Putamen (tissue), 1 donor: ENCODE measurements at regions not wholly inside any gene's neighbourhood (a gene's known extent, or its start where the extent isn't known, plus 50 kb on each side); places are given as distances from the start of the nearest gene placed in this dataset.

Experiments used
- DNase-seq: peaks from one replicate; pipeline ENCODE4 v3.0.0-alpha.2; 2016; ENCODE audit warnings: low spot score

GRCh38 chr3:153658136-153658535 lies 463.1 kb upstream of the ARHGEF26 start:
- DNase-seq, result peak; percentile 5

DNA sequence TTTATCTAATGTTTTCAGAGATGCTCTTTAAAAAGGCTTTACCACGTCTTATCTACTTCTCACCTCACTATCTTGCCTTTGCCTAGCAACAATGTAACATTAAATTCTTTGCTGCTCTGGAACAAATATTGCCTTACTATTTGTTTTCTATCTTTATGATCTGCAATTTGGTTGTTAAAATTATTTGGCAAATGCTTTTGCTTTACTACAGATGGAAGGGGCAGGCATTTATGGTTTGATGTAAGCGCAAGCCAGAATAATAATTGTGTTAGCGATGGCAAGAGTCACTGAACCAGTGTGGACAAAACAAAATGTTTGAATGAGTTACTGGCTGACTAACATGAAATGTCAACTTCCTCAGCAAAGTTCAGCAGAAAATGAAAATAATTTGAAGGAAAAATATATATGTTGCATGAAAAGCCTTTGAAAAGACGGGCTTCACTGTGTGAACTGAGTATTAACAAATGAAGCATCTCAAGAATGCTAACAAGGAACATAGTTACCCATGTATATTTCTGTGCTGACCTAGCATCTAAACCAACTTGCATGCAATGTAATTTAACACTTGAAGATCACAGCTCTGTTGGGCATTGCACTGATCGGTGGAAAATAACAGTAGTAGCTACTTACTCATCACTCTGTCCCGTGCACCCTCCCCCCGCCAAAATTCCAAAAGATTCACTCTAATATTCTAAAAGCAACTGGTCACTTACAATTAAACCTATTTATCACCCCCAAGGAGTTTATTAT lies 454.0 kb upstream of the ARHGEF26 start:
- no peak for DNase-seq

DNA sequence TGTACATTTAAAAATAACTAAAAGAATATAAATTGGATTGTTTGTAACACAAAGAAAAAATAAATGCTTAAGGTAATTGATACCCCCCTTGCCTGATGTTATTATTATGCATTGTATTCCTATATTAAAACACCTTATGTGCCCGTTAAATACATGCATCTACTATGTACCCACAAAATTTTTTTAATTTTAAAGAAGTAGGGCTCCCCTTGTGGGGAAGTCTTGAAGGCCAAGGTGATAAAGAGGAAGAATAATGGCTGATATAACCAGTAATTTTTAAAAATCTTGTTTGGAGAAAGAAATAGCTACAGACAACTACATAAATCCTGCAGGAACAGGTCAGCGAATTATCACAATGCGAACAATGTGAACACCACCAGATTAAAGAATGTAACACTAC lies 451.7 kb upstream of the ARHGEF26 start:
- no peak for DNase-seq

- DNase-seq, result no peak
These were observed 450.6 kb upstream of the ARHGEF26 start for GRCh38 chr3:153670577-153670976.

- no peak for DNase-seq
These were observed 447.3 kb upstream of the ARHGEF26 start for GRCh38 chr3:153673853-153674252.

DNA sequence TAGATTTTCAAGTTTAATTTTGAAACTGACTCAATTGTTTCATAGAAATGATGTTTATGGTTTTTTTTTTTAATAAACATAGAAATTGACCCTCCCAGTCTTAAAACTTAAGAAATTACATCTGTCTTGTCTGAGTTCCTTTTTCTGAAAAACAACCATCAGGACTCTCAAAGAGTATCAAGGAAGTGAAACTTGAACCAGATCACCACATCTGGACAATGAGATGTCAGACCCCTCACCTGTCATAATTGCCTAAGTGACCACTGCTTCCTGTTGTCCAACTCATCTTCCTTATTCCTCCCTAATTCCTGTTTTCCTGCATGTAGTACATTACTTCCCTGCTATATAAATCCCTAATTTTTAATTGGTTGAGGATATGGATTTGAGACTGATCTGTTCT lies 441.5 kb upstream of the ARHGEF26 start:
- no peak for DNase-seq

GRCh38 chr3:153680526-153680925 lies 440.7 kb upstream of the ARHGEF26 start:
- DNase-seq, result no peak

DNA sequence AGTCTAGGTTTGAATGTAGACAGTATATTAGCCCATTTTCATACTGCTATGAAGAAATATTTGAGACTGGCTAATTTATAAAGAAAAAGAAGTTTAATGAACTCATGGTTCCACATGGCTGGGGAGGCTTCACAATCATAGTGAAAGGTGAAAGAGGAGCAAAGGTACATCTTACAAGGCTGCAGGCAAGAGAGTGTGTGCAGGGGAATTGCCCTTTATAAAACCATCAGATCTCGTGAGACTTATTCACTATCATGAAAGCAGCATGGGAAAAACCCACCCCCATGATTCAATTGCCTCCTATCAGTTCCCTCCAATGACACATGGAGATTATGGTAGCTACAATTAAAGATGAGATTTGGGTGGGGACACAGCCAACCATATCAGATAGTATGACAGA lies 440.1 kb upstream of the ARHGEF26 start:
- no peak for DNase-seq

DNA sequence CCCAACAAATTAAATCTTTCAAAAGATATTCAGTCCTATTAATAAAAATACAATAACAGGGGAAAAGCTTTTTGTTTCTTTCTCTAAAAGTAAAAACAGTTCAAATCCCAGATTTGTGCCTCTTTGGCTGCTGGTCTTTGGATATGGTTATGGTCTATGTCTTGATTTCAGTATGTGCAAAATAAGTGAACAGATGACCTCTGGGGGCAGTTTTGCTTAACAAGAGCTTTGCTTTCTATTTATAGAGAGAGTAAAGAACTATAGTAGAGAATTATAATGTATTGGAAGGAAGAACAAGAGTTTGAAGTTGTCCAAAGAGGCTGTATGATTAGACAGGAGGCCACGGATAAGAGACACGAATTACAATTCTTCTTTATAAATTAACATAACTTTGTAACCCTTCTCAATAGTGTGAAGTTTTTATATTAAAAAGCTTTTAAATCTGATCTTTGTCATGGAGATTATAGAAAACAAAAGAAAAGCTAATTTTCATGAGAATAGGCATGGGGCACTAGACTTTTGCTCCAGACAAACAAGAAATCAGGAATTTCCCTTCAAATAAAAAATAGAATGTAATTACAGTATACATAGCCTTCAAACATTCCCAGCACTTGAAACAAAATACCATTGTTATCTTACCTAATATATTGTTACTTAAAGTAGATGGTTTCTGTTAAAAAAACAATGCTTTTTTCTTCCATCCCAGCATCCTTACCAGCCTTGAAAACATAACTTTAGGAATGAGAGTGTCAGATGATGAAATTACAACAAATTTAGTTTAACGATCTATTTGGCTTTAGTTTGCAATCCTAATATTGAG lies 432.7 kb upstream of the ARHGEF26 start:
- DNase-seq, result no peak

- DNase-seq, result no peak
These were observed 428.0 kb upstream of the ARHGEF26 start for GRCh38 chr3:153693207-153693606.

GRCh38 chr3:153702106-153702505 lies 419.1 kb upstream of the ARHGEF26 start:
- DNase-seq, result no peak

DNA sequence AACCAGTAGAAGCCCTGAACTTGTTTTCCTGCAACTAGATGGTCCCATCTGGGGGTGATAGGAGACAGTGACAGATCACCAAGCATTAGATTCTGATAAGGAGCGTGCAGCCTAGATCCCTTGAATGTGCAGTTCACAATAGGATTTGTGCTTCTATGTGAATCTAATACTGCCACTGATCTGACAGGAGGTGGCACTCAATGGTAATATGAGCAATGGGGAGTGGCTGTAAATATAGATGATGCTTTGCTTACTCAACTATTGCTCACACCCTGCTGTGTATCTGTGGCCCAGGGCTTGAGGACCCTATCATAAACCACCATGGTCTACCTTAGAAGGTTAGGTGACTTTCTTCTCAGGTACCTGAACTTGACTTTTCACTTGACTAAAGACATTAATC lies 417.1 kb upstream of the ARHGEF26 start:
- DNase-seq, result no peak

DNA sequence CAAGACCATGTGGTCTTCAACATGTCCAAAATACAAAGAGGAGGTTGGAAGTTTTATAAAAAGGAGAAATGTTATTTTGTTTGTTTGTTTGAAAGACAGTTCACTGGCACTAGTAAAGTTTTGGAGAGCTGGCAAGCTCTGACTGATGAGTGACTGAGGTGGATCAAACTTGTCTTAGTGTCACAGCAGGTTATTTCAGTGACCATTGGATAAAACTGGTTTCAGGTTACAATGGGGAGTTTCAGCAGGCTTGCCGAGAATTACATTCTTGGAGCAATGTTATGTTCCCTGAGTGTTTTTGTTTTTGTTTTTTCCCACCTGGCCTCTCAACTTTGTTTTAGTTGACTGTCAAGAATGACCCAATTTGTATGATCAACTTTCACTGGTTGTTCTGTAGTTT lies 414.5 kb upstream of the ARHGEF26 start:
- DNase-seq, result no peak

DNA sequence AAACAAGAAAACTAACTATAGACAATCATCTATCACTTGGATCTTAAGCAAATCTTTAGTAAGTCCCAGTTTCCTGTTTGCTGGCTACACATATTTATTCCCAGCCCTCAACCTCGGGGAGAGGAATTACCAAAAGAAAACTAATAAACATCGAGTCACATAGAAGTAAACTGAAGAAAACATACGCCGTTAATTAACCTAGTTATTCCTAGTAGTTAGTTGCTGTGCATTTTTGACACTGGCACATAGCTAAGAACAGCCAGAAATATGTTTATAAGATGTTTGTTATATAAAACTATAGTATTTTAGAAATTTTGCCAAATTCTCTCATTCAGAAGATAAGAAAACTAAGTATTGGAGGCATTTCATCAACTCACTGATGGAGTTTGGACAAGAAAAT lies 407.2 kb upstream of the ARHGEF26 start:
- DNase-seq, result no peak

GRCh38 chr3:153714588-153715290 lies 406.5 kb upstream of the ARHGEF26 start:
- no peak for DNase-seq

- DNase-seq, result no peak
These were observed 399.0 kb upstream of the ARHGEF26 start for GRCh38 chr3:153722157-153722556.

- no peak for DNase-seq
These were observed 390.1 kb upstream of the ARHGEF26 start for GRCh38 chr3:153731071-153731470.

DNA sequence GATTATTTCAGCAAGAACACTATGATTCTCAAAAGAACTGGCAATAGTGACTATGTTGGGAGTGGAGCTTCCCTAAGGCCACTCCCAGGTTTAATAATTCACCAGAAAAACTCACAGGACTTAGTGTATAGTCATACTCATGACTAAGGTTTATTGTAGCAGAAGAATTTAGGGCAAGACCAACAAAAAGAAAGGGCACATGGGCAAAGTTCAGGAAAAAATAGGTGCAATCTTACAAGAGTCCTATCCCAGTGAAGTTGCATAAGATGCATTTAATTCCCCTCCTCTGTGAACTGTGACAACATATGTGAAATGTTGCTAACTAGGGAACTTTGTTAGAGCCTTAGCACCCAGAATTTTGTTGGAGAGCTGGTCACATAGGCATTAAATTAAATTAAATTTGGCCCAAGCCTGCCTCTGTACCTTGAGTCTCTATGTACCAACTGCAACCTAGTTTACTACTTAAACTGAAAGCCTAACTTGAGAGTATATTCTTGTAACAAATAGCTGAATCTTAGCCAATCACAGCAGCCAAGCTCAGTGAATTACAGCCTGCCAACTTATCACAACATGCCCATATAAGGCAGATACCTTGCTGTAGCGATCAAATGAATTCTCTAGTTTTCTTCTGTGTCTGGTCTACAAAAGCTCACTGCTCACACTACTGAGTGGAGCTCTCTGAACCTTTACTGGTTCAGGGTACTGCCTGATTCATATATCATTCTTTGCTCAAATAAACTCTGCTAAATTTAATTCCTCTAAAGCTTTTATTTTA lies 386.2 kb upstream of the ARHGEF26 start:
- DNase-seq, result no peak

GRCh38 chr3:153740109-153740508 lies 381.1 kb upstream of the ARHGEF26 start:
- no peak for DNase-seq

DNA sequence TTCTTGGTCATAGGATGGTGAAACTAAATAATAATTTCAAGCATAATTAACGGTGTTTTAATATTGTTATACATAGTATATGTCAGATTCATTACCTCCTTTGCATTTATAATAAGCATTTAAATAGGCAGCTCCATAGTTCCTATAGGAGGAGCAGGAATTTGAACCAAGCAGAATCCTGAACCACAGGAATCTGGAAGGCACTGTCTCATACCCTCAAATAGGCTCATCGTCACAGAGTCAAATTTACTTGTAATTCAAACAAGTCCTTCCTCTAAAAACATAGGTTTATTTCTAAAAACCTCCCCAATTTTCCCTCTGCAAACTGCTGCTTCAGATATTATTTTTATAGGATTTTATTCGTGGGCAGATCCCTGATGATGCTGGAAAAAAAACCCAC lies 376.3 kb upstream of the ARHGEF26 start:
- no peak for DNase-seq

DNA sequence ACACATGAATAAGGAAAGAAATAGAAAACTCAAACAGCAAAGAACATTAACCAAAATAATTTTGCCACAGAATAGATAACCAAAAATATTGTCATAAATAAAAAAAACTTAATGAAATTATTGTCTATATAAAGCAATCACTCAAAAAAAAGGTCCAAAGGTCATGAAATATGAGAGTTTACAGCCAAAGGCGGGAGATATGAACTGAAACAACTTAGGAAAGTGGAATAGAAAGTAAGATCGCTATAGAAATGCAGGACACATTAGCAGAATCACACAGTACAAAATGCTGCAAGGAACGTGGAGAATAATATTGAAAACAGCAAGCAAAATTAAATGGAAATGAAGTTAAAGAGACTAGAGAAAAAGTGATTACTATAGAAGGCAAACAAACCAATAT lies 375.0 kb upstream of the ARHGEF26 start:
- DNase-seq, result no peak

DNA sequence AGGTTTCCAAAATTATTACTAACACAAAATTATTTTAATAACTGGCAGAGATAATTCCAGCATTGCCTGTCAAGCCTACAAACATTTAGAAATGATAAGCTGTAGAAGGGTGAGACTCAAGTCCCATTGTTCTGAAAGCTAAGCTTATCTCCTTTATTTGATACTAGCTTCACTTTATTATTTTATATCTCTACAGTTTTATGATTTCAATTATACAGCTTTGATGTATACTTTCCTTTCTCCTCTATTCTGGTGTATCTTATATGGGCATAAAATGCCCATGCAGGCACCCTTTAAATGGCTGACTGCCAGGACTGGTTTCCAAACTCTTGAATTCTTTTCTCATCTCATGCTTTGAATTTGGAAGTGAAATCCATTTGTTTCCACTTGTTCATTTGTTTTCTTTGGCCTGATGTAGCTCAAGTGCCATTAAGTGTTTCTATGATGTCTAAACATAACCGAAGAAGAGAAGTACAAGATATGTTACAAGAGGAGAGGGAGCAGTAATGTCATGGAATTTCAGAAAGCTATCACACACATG lies 372.1 kb upstream of the ARHGEF26 start:
- DNase-seq, result no peak
